BE2C (cell line): ENCODE measurements at regions not wholly inside any gene's neighbourhood (a gene's known extent, or its start where the extent isn't known, plus 50 kb on each side); places are given as distances from the start of the nearest gene placed in this dataset.
"Not testable (repeated sequence)": the region's sequence is repeated elsewhere in the genome, so short reads cannot be mapped to it uniquely, and the experiment has no call there.

Experiments
- DNase-seq: peaks from one replicate; pipeline ENCODE4 v3.0.0-alpha.2; 2020
- H3K27me3 ChIP-seq: fragments of 250-450 bp; sonication (Bioruptor Pico); 2 replicates; pipeline ENCODE4 v1.5.1; 2020; ENCODE audit warnings: mild to moderate bottlenecking
- H3K36me3 ChIP-seq: fragments of 250-450 bp; sonication (Bioruptor Pico); 2 replicates; pipeline ENCODE4 v1.5.1; 2020; ENCODE audit warnings: mild to moderate bottlenecking
- H3K4me1 ChIP-seq: fragments of 250-450 bp; sonication (Bioruptor Pico); 2 replicates; pipeline ENCODE4 v1.5.1; 2020
- H3K4me3 ChIP-seq: 2 replicates; pipeline ENCODE4 v1.5.1; 2011; ENCODE audit warnings: low read depth, low read length
- H3K9me3 ChIP-seq: fragments of 250-450 bp; sonication (Bioruptor Pico); 2 replicates; pipeline ENCODE4 v1.5.1; 2020
- TF ChIP-seq, protein P1 (sequence below): IDR thresholded peaks from 2 replicates; pipeline ENCODE4 v1.5.1; 2012; ENCODE audit warnings: mild to moderate bottlenecking, low read depth, low read length

DNA sequence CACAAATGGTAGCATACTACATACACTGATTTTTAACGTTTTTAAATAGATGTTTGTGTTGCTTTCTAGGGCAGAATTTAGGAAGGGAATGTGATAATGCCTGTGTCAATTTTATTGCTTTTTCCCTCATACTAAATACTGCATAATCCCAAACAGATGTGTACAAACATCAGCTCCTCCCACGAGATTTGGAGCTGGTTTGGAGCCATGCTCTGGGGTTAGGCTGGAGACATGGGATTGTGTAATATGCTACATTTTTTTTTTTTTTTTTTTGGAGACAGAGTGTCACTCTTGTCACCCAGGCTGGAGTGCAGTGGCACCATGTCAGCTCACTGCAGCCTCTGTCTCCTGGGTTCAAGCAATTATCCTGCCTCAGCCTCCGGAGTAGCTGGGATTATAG, 80.1 kb downstream of the EBLN2 start:
- no peak for DNase-seq
- H3K4me3 ChIP-seq: no peak overlapping the region
- H3K4me1 ChIP-seq: no peaks in the 10 kb centered on the region; the same call in 1 of the 2 replicates
- H3K27me3 ChIP-seq: no peaks in the 10 kb centered on the region
- TF ChIP-seq, protein P1, sequence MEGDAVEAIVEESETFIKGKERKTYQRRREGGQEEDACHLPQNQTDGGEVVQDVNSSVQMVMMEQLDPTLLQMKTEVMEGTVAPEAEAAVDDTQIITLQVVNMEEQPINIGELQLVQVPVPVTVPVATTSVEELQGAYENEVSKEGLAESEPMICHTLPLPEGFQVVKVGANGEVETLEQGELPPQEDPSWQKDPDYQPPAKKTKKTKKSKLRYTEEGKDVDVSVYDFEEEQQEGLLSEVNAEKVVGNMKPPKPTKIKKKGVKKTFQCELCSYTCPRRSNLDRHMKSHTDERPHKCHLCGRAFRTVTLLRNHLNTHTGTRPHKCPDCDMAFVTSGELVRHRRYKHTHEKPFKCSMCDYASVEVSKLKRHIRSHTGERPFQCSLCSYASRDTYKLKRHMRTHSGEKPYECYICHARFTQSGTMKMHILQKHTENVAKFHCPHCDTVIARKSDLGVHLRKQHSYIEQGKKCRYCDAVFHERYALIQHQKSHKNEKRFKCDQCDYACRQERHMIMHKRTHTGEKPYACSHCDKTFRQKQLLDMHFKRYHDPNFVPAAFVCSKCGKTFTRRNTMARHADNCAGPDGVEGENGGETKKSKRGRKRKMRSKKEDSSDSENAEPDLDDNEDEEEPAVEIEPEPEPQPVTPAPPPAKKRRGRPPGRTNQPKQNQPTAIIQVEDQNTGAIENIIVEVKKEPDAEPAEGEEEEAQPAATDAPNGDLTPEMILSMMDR: no peak
- H3K9me3 ChIP-seq: no peaks in the 10 kb centered on the region
- H3K36me3 ChIP-seq: no peaks in the 10 kb centered on the region

DNA sequence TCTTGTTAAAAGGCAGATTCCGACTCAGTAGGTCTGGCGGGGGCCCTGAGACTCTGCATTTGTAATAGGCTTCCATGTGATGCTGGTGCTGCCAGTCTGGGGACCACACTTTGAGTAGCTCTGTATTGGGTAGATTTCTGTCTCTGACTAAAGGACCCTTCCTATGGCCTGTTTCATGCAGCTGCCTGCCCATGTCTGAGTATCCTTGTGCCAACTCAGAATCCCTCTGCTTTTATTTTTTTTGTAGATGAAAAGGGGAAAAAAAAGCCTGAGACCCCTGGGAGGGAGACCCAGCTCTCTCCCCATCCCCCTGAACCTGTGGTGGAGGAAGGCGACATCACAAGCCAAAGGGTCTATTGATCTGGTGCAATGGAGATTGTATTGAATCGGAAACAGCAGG, 81.9 kb downstream of the EBLN2 start:
- Histone ChIP-seq H3K4me1 (no peaks in the 10 kb centered on the region), H3K4me3 (no peak overlapping the region), H3K36me3 (no peaks in the 10 kb centered on the region), H3K27me3 (no peaks in the 10 kb centered on the region), H3K9me3 (no peaks in the 10 kb centered on the region)
- DNase-seq: no peak
- TF ChIP-seq, protein P1: no peak

DNA sequence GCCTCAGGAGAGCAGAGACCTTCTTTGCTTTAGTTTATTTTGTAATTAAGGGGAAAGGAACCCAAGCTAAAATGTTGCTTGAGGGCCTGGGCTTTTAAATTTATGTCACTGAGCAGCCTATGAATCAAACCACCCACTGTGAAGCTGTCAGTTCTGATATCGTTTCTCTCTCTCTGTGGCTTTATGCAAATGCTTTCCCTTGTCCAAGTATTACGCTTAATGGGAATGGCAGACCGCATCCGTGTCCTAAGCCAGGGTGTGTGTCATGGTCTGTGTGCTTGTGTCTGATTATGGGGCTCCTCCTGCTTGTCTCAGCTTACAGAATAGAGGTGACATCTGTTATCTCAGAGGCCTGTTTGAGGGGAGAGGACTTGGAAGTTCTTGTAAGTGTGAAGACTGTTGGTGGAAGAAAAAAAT, 82.4 kb downstream of the EBLN2 start:
- TF ChIP-seq, protein P1: no peak
- H3K36me3 ChIP-seq: no peaks in the 10 kb centered on the region
- H3K4me1 ChIP-seq: no peaks in the 10 kb centered on the region
- H3K4me3 ChIP-seq: no peak overlapping the region
- H3K9me3 ChIP-seq: no peaks in the 10 kb centered on the region
- H3K27me3 ChIP-seq: no peaks in the 10 kb centered on the region
- DNase-seq: no peak

DNA sequence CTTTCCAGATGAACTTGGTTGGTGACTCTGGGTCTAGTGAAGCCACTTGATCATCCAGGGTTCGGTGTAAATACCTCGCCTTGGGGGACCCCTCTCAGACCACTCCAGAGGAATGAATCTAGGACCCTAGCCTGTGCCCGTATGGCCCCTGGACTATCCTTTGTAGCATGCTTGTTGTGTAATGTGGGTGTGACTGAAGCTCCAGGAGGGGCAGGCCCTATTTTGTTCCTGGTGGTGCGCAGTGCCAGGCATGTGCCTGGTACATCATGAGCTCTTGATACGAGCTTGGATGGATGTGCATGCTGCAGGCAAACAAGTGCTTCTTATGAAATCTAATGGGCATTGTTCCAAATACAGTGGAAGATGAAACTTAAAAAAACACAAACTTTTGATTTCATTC, 82.8 kb downstream of the EBLN2 start:
- DNase-seq: no peak
- Histone ChIP-seq H3K9me3 (no peaks in the 10 kb centered on the region), H3K36me3 (no peaks in the 10 kb centered on the region), H3K4me1 (no peaks in the 10 kb centered on the region), H3K27me3 (no peaks in the 10 kb centered on the region), H3K4me3 (no peak overlapping the region)
- TF ChIP-seq, protein P1: no peak

DNA sequence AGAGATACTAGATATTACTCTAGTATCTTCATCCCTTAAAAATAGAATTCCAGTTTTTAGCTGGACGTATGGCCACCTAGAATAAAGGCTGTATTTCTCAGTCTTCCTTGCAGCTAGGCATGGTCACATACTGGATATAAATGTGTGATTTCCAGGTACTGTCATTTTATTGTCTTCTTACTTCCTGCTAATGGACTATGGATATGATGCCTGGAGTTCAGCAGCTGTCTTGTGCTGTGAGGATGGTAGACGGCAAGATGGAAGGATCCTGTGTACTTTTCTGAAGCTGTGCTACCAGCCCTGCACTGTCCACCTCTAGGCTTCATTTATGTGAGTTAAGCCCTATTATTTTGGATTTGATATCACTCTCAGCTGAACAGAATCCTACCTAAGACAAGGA, 83.4 kb downstream of the EBLN2 start:
- Histone ChIP-seq H3K9me3 (no peaks in the 10 kb centered on the region), H3K4me1 (no peaks in the 10 kb centered on the region), H3K27me3 (no peaks in the 10 kb centered on the region), H3K36me3 (no peaks in the 10 kb centered on the region), H3K4me3 (no peak overlapping the region)
- TF ChIP-seq, protein P1: no peak
- DNase-seq: no peak

DNA sequence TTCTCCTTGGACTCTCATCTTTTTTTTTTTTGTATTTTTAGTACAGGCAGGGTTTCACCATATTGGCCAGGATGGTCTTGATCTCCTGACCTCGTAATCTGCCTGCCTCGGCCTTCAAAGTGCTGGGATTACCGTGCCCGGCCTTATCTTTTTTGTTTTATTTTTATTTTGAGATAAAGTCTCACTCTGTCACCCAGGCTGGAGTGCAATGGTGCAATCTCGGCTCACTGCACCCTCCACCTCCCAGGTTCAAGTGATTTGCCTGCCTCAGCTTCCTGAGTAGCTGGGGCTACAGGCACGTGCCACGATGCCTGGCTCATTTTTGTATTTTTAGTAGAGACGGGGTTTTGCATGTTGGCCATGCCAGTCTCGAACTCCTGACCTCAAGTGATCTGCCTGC, 86.0 kb downstream of the EBLN2 start:
- H3K9me3 ChIP-seq, H3K4me1 ChIP-seq, H3K4me3 ChIP-seq, H3K36me3 ChIP-seq, DNase-seq, H3K27me3 ChIP-seq: not testable (repeated sequence)

DNA sequence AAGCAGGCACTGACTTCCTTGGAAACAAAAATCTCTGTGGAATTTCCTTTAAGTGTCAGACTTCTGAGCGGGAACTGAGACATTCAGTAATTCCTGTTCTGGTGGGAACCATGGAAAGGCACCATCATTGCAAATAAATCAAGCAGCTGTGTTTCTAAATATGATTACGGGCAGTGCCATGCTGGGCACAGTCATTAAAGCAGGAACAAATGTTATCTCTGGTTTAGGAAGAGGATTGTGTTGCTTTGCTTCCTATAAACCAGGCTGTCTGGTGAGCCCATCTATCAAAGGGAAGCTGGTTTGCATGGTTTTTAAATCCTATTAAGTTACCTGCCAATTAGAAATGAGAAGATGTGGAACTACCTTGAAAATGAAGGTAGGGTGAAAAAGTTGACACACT, 86.7 kb downstream of the EBLN2 start:
- Histone ChIP-seq H3K27me3 (no peaks in the 10 kb centered on the region), H3K4me3 (no peak overlapping the region), H3K4me1 (no peaks in the 10 kb centered on the region), H3K36me3 (no peaks in the 10 kb centered on the region), H3K9me3 (no peaks in the 10 kb centered on the region)
- TF ChIP-seq, protein P1: no peak
- DNase-seq: no peak
